Tibial nerve (tissue), 4 donors: ENCODE measurements at regions not wholly inside any gene's neighbourhood (a gene's known extent, or its start where the extent isn't known, plus 50 kb on each side); places are given as distances from the start of the nearest gene placed in this dataset.

ENCODE experiments used
- EP300 ChIP-seq, 2 donors: sonication (generic); formaldehyde crosslinking; IDR thresholded peaks; one replicate each; pipeline ENCODE4 v1.6.1; 2017; ENCODE audit warnings: antibody characterized with exemption in 2 of 2, mild to moderate bottlenecking in 1 of 2
- POLR2A ChIP-seq, 2 donors: fragments of 450-650 bp; IDR thresholded peaks; one replicate each; pipeline ENCODE4 v1.6.1; 2017; ENCODE audit warnings: antibody characterized with exemption in 2 of 2, mild to moderate bottlenecking in 2 of 2, moderate library complexity in 2 of 2
- TF ChIP-seq, protein P1 (sequence below), 5 experiments: fragments of 200-600 bp in 3 of 5; fragments of 450-650 bp in 2 of 5; sonication (generic) in 3 of 5; IDR thresholded peaks; one replicate each; pipeline ENCODE4 v1.5.1; 2016 to 2019; ENCODE audit warnings: antibody characterized with exemption in 5 of 5, mild to moderate bottlenecking in 3 of 5, moderate library complexity in 2 of 5

DNA sequence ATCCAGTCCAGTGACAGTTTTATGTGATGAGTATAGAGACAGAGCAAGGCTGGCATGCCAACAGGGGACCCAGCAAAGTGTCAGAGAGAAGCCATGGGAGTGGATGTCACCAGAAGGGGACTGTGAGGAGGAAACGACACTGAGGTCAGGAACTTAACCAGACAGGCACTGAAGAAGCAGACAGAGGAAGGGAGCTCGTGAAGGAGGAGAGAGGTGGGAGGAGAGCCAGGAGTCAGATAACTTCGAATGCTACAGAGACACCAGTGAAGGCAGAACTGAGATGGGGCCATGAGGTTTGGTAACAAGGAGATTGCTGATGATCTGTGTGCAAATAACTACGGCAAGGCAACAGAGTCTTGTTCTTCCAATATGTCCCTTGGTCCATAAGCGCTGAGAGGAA lies 211.1 kb upstream of the FOXA2 start:
- TF ChIP-seq POLR2A (IDR thresholded peaks at IDR 0.05) = no peak
- TF ChIP-seq, protein P1, sequence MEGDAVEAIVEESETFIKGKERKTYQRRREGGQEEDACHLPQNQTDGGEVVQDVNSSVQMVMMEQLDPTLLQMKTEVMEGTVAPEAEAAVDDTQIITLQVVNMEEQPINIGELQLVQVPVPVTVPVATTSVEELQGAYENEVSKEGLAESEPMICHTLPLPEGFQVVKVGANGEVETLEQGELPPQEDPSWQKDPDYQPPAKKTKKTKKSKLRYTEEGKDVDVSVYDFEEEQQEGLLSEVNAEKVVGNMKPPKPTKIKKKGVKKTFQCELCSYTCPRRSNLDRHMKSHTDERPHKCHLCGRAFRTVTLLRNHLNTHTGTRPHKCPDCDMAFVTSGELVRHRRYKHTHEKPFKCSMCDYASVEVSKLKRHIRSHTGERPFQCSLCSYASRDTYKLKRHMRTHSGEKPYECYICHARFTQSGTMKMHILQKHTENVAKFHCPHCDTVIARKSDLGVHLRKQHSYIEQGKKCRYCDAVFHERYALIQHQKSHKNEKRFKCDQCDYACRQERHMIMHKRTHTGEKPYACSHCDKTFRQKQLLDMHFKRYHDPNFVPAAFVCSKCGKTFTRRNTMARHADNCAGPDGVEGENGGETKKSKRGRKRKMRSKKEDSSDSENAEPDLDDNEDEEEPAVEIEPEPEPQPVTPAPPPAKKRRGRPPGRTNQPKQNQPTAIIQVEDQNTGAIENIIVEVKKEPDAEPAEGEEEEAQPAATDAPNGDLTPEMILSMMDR (IDR thresholded peaks at IDR 0.05) = no peak
- no peak for TF ChIP-seq EP300 (IDR thresholded peaks at IDR 0.05)
